ENCODE measurements at regions not wholly inside any gene's neighbourhood (a gene's known extent, or its start where the extent isn't known, plus 50 kb on each side); places are given as distances from the start of the nearest gene placed in this dataset.

GRCh38 chr4:17366496-17366895 is 145.4 kb downstream of the QDPR start:
- TF ChIP-seq CTCF (IDR thresholded peaks at IDR 0.05) (no peak), EP300 (IDR thresholded peaks at IDR 0.05; ENCODE audit: low read depth) (no peak), POLR2AphosphoS5 (IDR thresholded peaks at IDR 0.05) (no peak)
